AG08395 (cell line): ENCODE measurements at regions not wholly inside any gene's neighbourhood (a gene's known extent, or its start where the extent isn't known, plus 50 kb on each side); places are given as distances from the start of the nearest gene placed in this dataset.
"Not testable (repeated sequence)": the region's sequence is repeated elsewhere in the genome, so short reads cannot be mapped to it uniquely, and the experiment has no call there.

Source experiments
- DNase-seq: peaks from one replicate; pipeline ENCODE4 v3.0.0; 2012; ENCODE audit warnings: mixed read lengths, low spot score

DNA sequence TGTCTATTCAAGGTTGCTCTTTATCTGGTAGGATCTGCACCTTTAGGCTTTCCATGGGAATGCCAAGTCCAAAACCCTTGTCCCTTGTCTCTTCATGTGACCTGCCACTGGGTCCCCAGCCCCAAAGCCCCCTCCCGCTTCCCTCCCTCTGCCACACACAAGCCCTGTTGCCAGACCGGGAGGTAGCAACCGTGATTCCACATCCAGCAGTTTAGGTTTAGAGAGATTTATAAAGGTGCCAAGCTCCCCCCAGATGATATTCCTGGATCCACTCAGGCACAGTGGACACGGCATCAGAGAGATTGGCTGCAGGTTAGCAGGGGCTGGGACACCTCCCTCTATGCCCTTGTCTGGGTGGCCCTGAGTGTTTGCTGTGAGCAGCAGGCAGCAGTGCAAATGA is 504.7 kb downstream of the CCDC171 start:
- DNase-seq: no peak

DNA sequence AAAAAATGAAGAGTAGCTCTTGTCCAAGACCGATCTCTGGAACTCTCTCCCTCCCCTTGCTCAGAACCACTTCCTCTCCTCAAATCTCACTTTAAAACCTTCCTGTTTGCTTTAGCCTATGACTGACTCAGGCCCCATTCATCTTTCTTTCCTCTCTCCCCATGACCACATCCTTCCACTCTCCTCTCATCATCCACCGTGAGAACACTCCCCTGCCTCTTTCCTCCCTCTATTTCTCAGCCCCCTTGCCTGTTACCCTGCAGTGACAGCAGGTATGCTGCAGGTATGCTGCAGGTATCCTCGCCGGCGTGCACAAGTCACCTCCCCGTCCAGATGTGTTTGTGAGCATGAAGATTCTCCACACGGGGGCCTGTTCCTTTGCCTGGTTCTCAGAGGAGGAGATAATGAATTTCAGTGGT is 505.3 kb downstream of the CCDC171 start:
- peak; percentile 62 for DNase-seq

- no peak for DNase-seq
These were observed 507.7 kb downstream of the CCDC171 start for GRCh38 chr9:16060436-16061129.

DNA sequence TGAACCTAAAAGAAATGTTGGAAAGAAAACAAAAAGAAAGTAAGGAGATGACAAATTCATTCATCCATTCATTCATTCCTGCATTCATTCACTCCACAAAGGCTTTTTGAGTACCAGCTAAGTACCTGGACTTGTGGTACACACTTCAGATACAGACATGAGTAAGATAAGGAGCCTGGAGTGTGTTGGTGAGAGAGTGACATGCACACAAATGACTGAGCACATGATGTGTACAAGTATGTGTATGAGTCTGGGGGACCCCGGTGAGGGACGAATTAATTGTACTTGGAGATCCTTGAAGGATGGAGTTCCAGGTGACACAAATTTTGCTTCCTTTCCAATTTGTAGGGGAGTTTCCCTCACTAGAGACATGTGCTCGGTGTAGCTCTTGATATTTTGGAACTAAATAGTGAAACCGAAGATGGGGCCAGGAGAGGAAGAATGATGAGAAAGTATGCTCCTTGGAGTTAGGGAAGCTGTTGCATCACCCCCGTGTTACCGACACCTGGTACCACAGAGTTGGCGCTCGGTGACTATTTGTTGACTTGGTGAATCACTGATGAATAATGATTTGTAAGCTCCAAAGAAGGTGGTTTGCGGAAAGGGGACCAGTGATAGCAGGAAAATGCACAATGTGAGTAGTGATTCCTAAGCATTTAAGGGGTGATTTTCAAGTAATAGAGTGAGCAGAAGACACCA is 509.8 kb downstream of the CCDC171 start:
- DNase-seq: peak; percentile 17

DNA sequence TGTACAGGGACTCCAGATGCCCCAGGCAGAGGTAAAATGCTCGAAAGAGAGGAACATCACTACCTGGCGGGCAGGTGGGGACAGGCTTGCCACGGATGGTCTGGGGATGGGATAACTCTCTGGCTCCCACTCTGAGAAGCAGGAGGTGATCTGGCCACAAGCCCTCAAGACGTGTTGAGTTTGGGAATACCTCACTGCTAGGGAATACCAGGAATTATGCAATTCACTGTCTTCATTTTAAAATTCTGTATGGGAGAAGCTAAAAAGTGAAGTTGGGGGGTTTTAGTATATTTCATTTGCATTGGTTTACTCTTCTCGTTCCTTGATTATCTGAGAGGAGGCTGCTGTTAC is 510.4 kb downstream of the CCDC171 start:
- no peak for DNase-seq

- DNase-seq: no peak
These were observed 511.9 kb downstream of the CCDC171 start for GRCh38 chr9:16064771-16065170.

DNA sequence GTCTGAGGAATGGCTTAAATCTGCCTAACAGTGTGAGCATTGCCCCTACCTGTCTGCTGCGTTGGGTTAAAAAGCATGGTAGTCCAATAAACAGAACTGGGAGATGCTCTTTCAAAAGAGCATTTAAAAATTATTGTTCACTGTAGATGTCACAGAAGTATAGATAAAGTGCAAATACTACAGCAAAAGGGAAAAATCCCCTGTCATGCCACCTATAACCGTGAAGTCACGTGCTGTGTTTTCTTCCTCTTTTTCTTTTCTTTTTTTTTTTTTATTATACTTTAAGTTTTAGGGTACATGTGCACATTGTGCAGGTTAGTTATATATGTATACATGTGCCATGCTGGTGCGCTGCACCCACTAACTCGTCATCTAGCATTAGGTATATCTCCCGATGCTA is 513.4 kb downstream of the CCDC171 start:
- not testable (repeated sequence) for DNase-seq

- DNase-seq: no peak
These were observed 515.6 kb downstream of the CCDC171 start for GRCh38 chr9:16068476-16068875.

DNA sequence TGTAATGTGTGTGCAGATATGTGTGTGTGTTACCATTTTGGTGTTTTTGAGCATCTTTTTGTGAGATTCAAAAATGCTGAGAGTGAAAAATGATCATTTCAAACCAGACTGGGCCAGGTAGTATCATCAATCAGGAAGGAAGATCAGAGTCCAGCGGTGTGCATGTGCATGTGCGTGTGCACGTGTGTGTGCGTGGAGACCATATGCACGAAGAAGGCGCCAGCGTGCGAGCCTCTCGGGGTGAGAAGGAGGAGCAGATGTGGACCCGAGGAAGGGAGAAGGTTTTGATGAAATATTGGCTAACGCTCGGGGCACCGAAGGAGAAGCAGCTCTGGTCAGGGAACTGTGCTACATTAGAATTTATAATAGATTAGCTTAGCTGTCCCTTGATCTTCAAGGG is 516.4 kb downstream of the CCDC171 start:
- no peak for DNase-seq

- peak; percentile 22 for DNase-seq
These were observed 517.0 kb downstream of the CCDC171 start for GRCh38 chr9:16069671-16070454.

- no peak for DNase-seq
These were observed 517.8 kb downstream of the CCDC171 start for GRCh38 chr9:16070455-16071145.

GRCh38 chr9:16071400-16071799 is 518.6 kb downstream of the CCDC171 start:
- DNase-seq: no peak

DNA sequence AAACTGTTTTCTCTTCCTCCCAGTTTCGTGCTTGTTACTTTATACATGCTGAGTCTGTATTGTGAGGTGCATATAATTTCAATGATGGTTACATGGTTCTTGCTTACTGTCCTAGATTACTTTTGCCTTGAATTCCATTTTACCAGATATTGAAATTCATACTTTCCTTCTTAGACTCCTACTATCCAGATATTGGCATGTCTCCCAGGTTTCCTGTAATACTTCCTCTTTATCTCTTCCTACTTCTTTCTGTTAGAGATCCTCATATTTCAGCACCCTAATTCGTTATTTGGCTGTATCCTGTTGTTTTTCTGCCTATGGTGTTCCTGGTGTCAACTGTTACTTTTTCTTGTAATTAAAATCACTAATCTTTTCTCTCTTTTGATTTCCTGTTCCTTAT is 522.1 kb downstream of the CCDC171 start:
- DNase-seq: no peak

- DNase-seq: no peak
These were observed 522.9 kb downstream of the CCDC171 start for GRCh38 chr9:16075696-16076095.

- DNase-seq: no peak
These were observed 523.7 kb downstream of the CCDC171 start for GRCh38 chr9:16076511-16076910.

DNA sequence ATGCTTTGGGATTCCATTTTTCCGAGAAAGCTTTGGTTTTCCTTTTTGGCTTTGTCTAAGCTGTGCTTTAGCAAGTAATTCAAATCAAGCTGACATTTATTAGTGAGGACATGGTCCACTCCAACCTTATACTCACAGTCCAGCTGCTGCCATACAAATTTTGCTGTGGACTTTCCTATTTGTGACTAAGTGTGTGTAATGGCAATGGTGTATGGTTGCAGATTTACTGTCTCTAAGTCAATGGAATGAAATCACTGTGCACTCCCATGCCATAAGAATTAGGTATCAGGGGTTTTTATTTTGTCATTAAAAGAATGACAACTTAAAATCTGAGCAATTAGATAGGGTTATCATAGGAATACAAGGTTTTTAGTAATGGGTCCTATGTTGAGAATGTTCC is 530.0 kb downstream of the CCDC171 start:
- DNase-seq: no peak

DNA sequence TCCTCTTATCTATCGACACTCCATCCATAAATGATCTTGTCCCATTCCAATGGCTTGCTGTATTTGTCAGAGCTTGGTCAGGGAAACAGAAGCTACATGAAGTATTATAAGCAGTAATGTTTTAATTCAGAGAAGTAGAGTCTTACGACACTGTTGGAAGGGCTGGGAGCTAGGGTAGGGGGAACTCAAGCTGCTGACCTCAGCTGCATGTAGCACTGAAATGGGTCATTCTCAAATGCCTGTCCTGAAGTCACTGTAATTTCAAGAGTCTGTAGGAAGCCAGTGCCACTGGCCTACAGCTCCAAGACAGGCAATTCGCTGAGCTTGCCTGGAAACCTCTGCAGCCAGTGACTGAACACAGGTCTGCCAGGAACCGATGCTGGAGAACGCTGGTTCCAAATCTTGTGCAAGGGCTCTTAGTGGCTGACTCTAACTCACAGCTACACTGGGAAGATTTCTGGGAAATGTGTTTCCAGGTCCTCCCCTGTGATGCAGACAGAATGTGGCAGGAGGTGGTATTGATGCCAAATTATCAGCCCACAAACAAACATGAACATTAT is 532.4 kb downstream of the CCDC171 start:
- no peak for DNase-seq

DNA sequence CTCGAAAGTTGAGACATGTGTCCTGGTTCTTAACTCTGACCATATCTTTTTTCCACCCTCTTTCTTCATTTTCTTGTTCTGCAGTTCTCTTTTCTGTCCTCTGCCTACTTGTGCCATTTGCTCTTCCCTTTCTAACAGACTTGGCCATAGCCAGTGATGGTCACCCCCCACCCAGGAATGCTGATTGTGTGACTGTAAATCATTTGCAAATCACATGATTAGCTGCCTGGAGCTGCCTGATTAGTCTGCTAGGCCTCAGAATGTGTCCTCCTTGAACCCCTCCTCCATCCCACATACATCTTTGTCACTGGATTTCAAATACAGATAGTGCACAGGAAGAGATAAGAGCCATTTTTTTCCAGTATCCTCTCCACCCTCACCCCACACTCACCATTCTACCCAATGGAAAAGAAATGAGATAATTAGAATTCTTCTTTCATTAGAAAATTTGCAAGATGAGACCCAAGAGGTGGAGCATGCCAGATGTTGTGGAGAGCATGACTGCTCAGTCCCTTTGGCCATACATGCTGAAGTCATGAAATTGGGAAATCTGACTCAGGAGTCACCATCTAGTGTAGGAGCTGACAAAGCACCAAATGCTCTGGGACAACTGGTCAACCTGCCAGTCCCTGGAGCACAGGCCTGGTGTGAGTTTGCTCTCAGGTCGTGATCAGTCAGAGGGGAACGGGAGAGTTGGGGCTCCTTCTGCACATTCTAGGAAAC is 538.2 kb downstream of the CCDC171 start:
- no peak for DNase-seq

- DNase-seq: no peak
These were observed 539.6 kb downstream of the CCDC171 start for GRCh38 chr9:16092142-16093091.

DNA sequence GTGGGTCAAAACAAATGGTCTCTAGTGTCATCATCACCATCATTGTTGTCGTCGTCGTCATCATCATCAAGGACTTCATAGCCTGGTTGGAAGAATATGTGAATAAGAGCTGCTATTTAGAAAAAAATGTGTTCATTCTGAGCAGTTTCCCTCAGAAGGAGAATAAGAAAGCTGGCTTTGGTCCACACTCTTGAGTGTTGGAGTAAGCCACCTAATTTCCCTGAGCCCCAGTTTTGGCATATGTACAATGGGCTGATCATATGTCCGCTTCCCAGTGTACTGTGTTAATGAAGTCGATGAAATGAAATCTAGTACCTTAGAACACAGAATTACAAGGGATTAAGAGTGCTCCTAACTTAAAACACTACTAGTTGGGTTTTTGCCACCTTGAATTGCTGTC is 545.5 kb downstream of the CCDC171 start:
- DNase-seq: no peak
